Spinal cord (tissue), 9 donors: ENCODE measurements at regions not wholly inside any gene's neighbourhood (a gene's known extent, or its start where the extent isn't known, plus 50 kb on each side); places are given as distances from the start of the nearest gene placed in this dataset.
"Not testable (repeated sequence)": the region's sequence is repeated elsewhere in the genome, so short reads cannot be mapped to it uniquely, and the experiment has no call there.

Experiments used
- DNase-seq, 6 donors: peaks; one replicate each; pipeline versions ENCODE4 v3.0.0 to v3.0.0-alpha.2; 2013 to 2015; ENCODE audit warnings: low spot score in 6 of 6, low read depth in 4 of 6
- H3K27ac ChIP-seq: one replicate; pipeline ENCODE4 v1.5.1; 2013; ENCODE audit warnings: low read depth, low read length, control low read depth
- H3K27me3 ChIP-seq: one replicate; pipeline ENCODE4 v1.6.1; 2013; ENCODE audit warnings: low read length; ENCODE audit not compliant: control insufficient read depth, insufficient read depth
- H3K36me3 ChIP-seq: one replicate; pipeline ENCODE4 v1.6.1; 2013; ENCODE audit warnings: low read length; ENCODE audit not compliant: control insufficient read depth, insufficient read depth
- H3K4me1 ChIP-seq: one replicate; pipeline ENCODE4 v1.6.1; 2013; ENCODE audit warnings: low read length; ENCODE audit not compliant: control insufficient read depth, insufficient read depth
- H3K4me3 ChIP-seq: one replicate; pipeline ENCODE4 v1.5.1; 2013; ENCODE audit warnings: low read depth, low read length, control low read depth
- H3K9me3 ChIP-seq: one replicate; pipeline ENCODE4 v1.6.1; 2013; ENCODE audit warnings: low read length; ENCODE audit not compliant: control insufficient read depth, insufficient read depth
- WGBS: methylation state at CpG from one replicate; pipeline ENCODE4 v1.1.5; 2013; ENCODE audit warnings: missing lambda C conversion rate; ENCODE audit not compliant: insufficient coverage; 5-methylcytosine and 5-hydroxymethylcytosine counted together
- donor health status: healthy.

GRCh38 chr12:73547421-73547820, 990.2 kb upstream of the ATXN7L3B start:
- H3K27ac ChIP-seq = no peak overlapping the region
- DNase-seq = no peak
- H3K36me3 ChIP-seq = no peaks in the 10 kb centered on the region
- H3K27me3 ChIP-seq = no peaks in the 10 kb centered on the region
- H3K9me3 ChIP-seq = no peaks in the 10 kb centered on the region
- no peak overlapping the region for H3K4me3 ChIP-seq
- no peaks in the 10 kb centered on the region for H3K4me1 ChIP-seq

DNA sequence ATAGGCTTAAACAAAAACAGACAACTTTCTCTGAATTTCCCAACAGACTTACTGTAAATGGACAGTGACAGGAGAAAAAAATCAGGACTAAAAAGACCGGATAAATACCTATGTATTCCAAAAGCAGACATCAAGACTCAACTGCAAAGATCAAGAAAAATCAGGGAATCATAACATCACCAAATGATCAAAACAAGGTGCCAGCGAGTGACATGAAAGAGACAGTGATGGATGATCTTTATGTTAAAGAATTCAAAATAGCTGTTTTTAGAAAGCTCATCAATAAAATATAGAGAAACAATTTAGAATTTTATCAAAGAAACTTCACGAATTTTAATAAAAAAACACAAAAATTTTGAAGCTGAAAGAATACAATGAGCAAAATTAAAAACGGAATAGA, 952.5 kb upstream of the ATXN7L3B start:
- Histone ChIP-seq H3K27me3 (no peaks in the 10 kb centered on the region), H3K4me3 (no peak overlapping the region), H3K27ac (no peak overlapping the region), H3K4me1 (no peaks in the 10 kb centered on the region), H3K9me3 (no peaks in the 10 kb centered on the region), H3K36me3 (no peaks in the 10 kb centered on the region)
- no CpG with 5 or more reads among the region's 4 CpGs for WGBS
- no peak for DNase-seq

DNA sequence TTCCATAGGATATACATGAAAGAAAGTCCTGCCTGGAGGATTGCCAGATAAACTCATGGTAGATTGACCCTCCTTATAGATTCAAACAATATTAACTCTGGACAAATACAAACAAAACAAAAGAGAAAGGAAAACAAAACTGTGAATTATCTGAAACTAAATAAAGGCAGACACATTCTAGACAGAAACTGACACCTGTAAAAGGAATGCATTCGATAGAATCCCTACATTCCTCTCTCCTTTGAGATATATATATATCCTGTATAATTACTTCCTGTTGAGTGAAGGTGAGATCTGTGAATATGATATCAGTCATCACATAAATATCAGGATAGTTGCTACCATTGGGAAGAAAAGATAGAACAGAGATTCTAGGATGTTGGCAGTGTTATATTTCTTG, 948.4 kb upstream of the ATXN7L3B start:
- H3K4me3 ChIP-seq = no peak overlapping the region
- WGBS = no CpG with 5 or more reads among the region's 1 CpG
- H3K27ac ChIP-seq = no peak overlapping the region
- no peaks in the 10 kb centered on the region for H3K9me3 ChIP-seq
- H3K4me1 ChIP-seq = no peaks in the 10 kb centered on the region
- no peaks in the 10 kb centered on the region for H3K27me3 ChIP-seq
- H3K36me3 ChIP-seq = no peaks in the 10 kb centered on the region
- no peak for DNase-seq

- Histone ChIP-seq H3K4me3 (no peak overlapping the region), H3K27me3 (no peaks in the 10 kb centered on the region), H3K27ac (no peak overlapping the region), H3K36me3 (no peaks in the 10 kb centered on the region), H3K9me3 (no peaks in the 10 kb centered on the region), H3K4me1 (no peaks in the 10 kb centered on the region)
- WGBS = no CpG with 5 or more reads among the region's 1 CpG
- no peak for DNase-seq
These were observed 939.0 kb upstream of the ATXN7L3B start for GRCh38 chr12:73598626-73599025.

- no peaks in the 10 kb centered on the region for H3K36me3 ChIP-seq
- no peak overlapping the region for H3K4me3 ChIP-seq
- H3K9me3 ChIP-seq = no peaks in the 10 kb centered on the region
- no peaks in the 10 kb centered on the region for H3K4me1 ChIP-seq
- no CpG with 5 or more reads among the region's 2 CpGs for WGBS
- no peak overlapping the region for H3K27ac ChIP-seq
- no peak for DNase-seq
- H3K27me3 ChIP-seq = no peaks in the 10 kb centered on the region
These were observed 938.4 kb upstream of the ATXN7L3B start for GRCh38 chr12:73599268-73599667.

DNA sequence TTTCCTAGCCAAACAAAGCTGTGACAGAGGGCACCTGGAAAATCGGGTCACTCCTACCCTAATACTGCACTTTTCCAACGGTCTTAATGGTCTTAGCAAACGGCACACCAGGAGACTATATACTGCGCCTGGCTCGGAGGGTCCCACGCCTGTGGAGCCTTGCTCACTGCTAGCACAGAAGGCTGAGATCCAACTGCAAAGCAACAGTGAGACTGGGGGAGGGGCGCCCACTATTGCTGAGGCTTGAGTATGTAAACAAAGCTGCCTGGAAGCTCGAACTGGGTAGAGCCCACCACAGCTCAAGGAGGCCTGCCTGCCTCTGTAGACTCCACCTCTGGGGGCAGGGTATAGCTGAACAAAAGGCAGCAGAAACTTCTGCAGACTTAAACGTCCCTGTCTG, 931.7 kb upstream of the ATXN7L3B start:
- H3K27ac ChIP-seq, H3K4me3 ChIP-seq, H3K27me3 ChIP-seq, H3K9me3 ChIP-seq, DNase-seq, H3K36me3 ChIP-seq, H3K4me1 ChIP-seq: not testable (repeated sequence)
- 86% methylated on average over 8 of the region's 9 CpGs for WGBS

GRCh38 chr12:73612551-73612950, 925.1 kb upstream of the ATXN7L3B start:
- Histone ChIP-seq H3K36me3 (no peaks in the 10 kb centered on the region), H3K27ac (no peak overlapping the region), H3K4me1 (no peaks in the 10 kb centered on the region), H3K9me3 (no peaks in the 10 kb centered on the region), H3K4me3 (no peak overlapping the region), H3K27me3 (no peaks in the 10 kb centered on the region)
- no peak for DNase-seq

DNA sequence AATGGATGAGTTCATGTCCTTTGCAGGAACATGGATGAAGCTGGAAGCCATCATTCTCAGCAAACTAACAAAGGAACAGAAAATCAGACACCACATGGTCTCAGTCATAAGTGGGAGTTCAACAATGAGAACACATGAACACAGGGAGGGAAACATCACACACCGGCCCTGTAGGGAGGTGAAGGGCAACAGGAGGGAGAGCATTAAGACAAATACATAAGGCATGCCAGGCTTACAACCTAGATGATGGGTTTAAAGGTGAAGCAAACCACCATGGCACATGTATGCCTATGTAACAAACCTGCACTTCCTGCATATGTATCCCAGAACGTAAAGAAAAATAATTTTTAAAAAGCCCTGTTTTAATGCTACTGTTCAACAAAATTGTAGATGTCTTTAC, 914.2 kb upstream of the ATXN7L3B start:
- Histone ChIP-seq H3K36me3 (no peaks in the 10 kb centered on the region), H3K27ac (no peak overlapping the region), H3K27me3 (no peaks in the 10 kb centered on the region), H3K4me1 (no peaks in the 10 kb centered on the region), H3K9me3 (peaks cover 2% of the 10 kb centered on the region), H3K4me3 (no peak overlapping the region)
- 92% methylated on average over 2 of the region's 2 CpGs for WGBS
- no peak for DNase-seq

GRCh38 chr12:73625226-73625625, 912.4 kb upstream of the ATXN7L3B start:
- no peak overlapping the region for H3K27ac ChIP-seq
- DNase-seq = no peak
- H3K4me3 ChIP-seq = no peak overlapping the region
- H3K36me3 ChIP-seq = no peaks in the 10 kb centered on the region
- H3K27me3 ChIP-seq = no peaks in the 10 kb centered on the region
- no peaks in the 10 kb centered on the region for H3K4me1 ChIP-seq
- H3K9me3 ChIP-seq = peaks cover 2% of the 10 kb centered on the region

GRCh38 chr12:73629171-73629570, 908.5 kb upstream of the ATXN7L3B start:
- no peaks in the 10 kb centered on the region for H3K9me3 ChIP-seq
- no peak for DNase-seq
- H3K27me3 ChIP-seq = no peaks in the 10 kb centered on the region
- H3K36me3 ChIP-seq = no peaks in the 10 kb centered on the region
- no peaks in the 10 kb centered on the region for H3K4me1 ChIP-seq
- no peak overlapping the region for H3K27ac ChIP-seq
- H3K4me3 ChIP-seq = no peak overlapping the region
- WGBS = no CpG with 5 or more reads among the region's 5 CpGs
